Heart left ventricle (tissue), 16 donors: ENCODE measurements at regions not wholly inside any gene's neighbourhood (a gene's known extent, or its start where the extent isn't known, plus 50 kb on each side); places are given as distances from the start of the nearest gene placed in this dataset.

Experiments used
- ATAC-seq, 4 donors: fragments of 200-7000 bp; cut with Tn5 transposase; one replicate each; pipeline ENCODE4 v1.9.1; 2020 to 2022; ENCODE audit warnings: moderate library complexity in 4 of 4, mild to moderate bottlenecking in 3 of 4, moderate number of reproducible peaks in 1 of 4
- DNase-seq, 5 donors: peaks; one replicate each; pipeline ENCODE4 v3.0.0-alpha.2; 2020
- H3K27ac ChIP-seq, 12 donors: fragments of 200-600 bp; sonication (generic) in 4 of 12; one replicate each; pipeline versions ENCODE4 v1.5.0 to v1.8.0; 2016 to 2022; ENCODE audit warnings: mild to moderate bottlenecking in 2 of 12
- H3K27me3 ChIP-seq, 9 donors: fragments of 200-600 bp; sonication (generic) in 2 of 9; one replicate each; pipeline versions ENCODE4 v1.5.1 to v1.8.0; 2016 to 2022; ENCODE audit warnings: mild to moderate bottlenecking in 3 of 9
- H3K36me3 ChIP-seq, 9 donors: fragments of 200-600 bp; sonication (generic) in 2 of 9; one replicate each; pipeline versions ENCODE4 v1.5.0 to v1.8.0; 2018 to 2022; ENCODE audit warnings: mild to moderate bottlenecking in 2 of 9
- H3K4me1 ChIP-seq, 12 donors: fragments of 200-600 bp; sonication (generic) in 4 of 12; one replicate each; pipeline versions ENCODE4 v1.5.0 to v1.8.0; 2016 to 2022; ENCODE audit warnings: mild to moderate bottlenecking in 3 of 12
- H3K4me3 ChIP-seq, 12 donors: fragments of 200-600 bp; sonication (generic) in 4 of 12; one replicate each; pipeline versions ENCODE4 v1.5.0 to v1.8.0; 2017 to 2022; ENCODE audit warnings: mild to moderate bottlenecking in 9 of 12, moderate library complexity in 4 of 12
- H3K9me3 ChIP-seq, 12 donors: fragments of 200-600 bp; sonication (generic) in 4 of 12; one replicate each; pipeline versions ENCODE4 v1.5.0 to v1.8.0; 2016 to 2022; ENCODE audit warnings: mild to moderate bottlenecking in 1 of 12
- POLR2A ChIP-seq, 2 donors: fragments of 450-650 bp; IDR thresholded peaks; one replicate each; pipeline ENCODE4 v1.6.1; 2017; ENCODE audit warnings: antibody characterized with exemption in 2 of 2, mild to moderate bottlenecking in 2 of 2, moderate library complexity in 2 of 2
- WGBS, 4 donors: extraction: QIAGEN DNeasy Blood & Tissue Kit in 2 of 4; methylation state at CpG; one replicate each; pipeline versions ENCODE4 v1.1.5 to v1.1.7; 2013 to 2018; 5-methylcytosine and 5-hydroxymethylcytosine counted together
- intact Hi-C, 10 donors: fragments of 100-400 bp; cut with DNase I; formaldehyde crosslinking; loops; one replicate each; pipeline versions ENCODE4 v1.11.1 to v1.14.2; 2022
- TF ChIP-seq, protein P1 (sequence below), 12 donors: fragments of 200-600 bp; sonication (generic) in 4 of 12; IDR thresholded peaks; one replicate each; pipeline versions ENCODE4 v1.5.0 to v1.8.0; 2018 to 2022; ENCODE audit warnings: antibody characterized with exemption in 12 of 12, mild to moderate bottlenecking in 5 of 12
- donor health status: ischemic (EF 13 %, LVEDD 7.1; RV severe dilation, severe dysfunction).
- donor health status: healthy with polysubstance abuse.
- donor health status: DM: no; HTN: yes; CAD: no.
- donor health status: DM: no; HTN: no; CAD: no.
- donor health status: ischemic (EF 25% LVEDD 6.9; RV normal size, moderate dysfunction).
- donor health status: ischemic (EF 25% LVEDD 5.7; RV mildly dilated, moderate dysfunction).
- donor health status: healthy.
- donor health status: DM: yes; HTN: yes; CAD: no.
- donor health status: ischemic (EF 35%, LVEDD 5.7; RV mildly dilated, moderate dysfunction).
- donor health status: nonischemic (EF 11% LVEDD 7.7; RV severe dilation, severe dysfunction).
- donor health status: DM: yes; HTN: yes; CAD: no.
- donor health status: PGD.
- donor health status: ischemic (EF 29% LVEDD 5.4; RV normal size, mild dysfunction).
- donor health status: nonischemic (EF 23%, LVEDD 6.1; RV moderate dilation, normal function).

DNA sequence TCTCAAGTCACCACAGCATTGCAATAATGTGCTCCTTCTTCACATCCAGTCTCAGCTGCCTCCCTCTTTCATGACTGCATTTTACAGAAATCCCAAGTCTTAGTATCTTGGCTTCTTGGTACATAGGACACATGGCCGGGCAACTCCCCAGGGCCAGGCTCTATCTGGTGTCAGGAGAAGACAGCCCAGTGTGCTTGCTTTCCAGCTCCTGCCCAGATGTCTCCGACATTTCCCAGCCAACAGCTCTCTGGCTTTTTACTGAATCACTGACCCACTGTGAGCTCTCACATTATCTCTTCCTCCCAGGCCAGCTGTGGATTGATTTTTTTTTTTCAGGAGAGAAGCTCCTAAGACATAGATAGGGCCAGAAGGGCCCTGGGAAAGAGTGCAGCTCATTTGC, 346.0 kb upstream of the C11orf87 start:
- peak in 2 of 5 donors; percentile 12 to 74 for DNase-seq
- Histone ChIP-seq H3K36me3 (no peaks in the 10 kb centered on the region), H3K4me1 (peaks cover 0 to 30% (median 11%) of the 10 kb centered on the region in 12 donors), H3K4me3 (no peak overlapping the region), H3K9me3 (no peaks in the 10 kb centered on the region), H3K27me3 (no peaks in the 10 kb centered on the region), H3K27ac (peak overlapping the region in 1 of 12 donors; percentile 17)
- intact Hi-C loops, result loop anchor here in 2 of 10 donors (10.0 kb wide), 2 partner anchors 91 to 229 kb away; no protein-coding TSS in a partner anchor
- TF ChIP-seq POLR2A (IDR thresholded peaks at IDR 0.05), result no peak
- TF ChIP-seq, protein P1, sequence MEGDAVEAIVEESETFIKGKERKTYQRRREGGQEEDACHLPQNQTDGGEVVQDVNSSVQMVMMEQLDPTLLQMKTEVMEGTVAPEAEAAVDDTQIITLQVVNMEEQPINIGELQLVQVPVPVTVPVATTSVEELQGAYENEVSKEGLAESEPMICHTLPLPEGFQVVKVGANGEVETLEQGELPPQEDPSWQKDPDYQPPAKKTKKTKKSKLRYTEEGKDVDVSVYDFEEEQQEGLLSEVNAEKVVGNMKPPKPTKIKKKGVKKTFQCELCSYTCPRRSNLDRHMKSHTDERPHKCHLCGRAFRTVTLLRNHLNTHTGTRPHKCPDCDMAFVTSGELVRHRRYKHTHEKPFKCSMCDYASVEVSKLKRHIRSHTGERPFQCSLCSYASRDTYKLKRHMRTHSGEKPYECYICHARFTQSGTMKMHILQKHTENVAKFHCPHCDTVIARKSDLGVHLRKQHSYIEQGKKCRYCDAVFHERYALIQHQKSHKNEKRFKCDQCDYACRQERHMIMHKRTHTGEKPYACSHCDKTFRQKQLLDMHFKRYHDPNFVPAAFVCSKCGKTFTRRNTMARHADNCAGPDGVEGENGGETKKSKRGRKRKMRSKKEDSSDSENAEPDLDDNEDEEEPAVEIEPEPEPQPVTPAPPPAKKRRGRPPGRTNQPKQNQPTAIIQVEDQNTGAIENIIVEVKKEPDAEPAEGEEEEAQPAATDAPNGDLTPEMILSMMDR (IDR thresholded peaks at IDR 0.05), result no peak
- ATAC-seq, result peak in 3 of 4 donors; percentile 16 to 56 (median 50)
- 24 to 44% (median 37%) methylated on average over 2 of the region's 2 CpGs for WGBS, 4 donors

DNA sequence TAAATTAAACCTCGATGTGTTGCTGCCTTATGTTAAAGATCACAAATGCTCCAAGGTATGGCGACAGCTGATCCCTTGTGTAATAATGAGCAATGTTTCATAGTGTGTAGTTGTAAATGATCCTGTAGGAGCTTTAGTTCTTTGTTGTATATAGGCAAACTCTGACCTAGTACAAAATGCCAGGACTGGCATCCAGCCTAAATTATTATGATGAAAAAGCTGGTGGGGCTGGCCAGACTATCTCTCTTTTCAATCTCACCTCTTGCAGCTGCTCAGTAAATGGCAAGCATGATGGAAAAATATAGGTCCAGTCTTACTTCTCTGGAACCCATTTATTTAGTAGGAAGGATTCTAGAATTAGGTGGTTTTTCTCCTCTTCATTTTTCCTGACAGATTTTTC, 345.1 kb upstream of the C11orf87 start:
- 53 to 68% (median 63%) methylated on average over 2 of the region's 2 CpGs for WGBS, 4 donors
- Histone ChIP-seq H3K9me3 (no peaks in the 10 kb centered on the region), H3K27ac (no peak overlapping the region), H3K4me3 (no peak overlapping the region), H3K36me3 (no peaks in the 10 kb centered on the region), H3K4me1 (peaks cover 0 to 21% (median 6%) of the 10 kb centered on the region in 12 donors), H3K27me3 (no peaks in the 10 kb centered on the region)
- DNase-seq (no peak), ATAC-seq (no peak)
- intact Hi-C loops, result loop anchor here in 2 of 10 donors (10.0 kb wide), 2 partner anchors 92 to 228 kb away; no protein-coding TSS in a partner anchor
- no peak for TF ChIP-seq POLR2A (IDR thresholded peaks at IDR 0.05)
- TF ChIP-seq, protein P1 (IDR thresholded peaks at IDR 0.05), result no peak

DNA sequence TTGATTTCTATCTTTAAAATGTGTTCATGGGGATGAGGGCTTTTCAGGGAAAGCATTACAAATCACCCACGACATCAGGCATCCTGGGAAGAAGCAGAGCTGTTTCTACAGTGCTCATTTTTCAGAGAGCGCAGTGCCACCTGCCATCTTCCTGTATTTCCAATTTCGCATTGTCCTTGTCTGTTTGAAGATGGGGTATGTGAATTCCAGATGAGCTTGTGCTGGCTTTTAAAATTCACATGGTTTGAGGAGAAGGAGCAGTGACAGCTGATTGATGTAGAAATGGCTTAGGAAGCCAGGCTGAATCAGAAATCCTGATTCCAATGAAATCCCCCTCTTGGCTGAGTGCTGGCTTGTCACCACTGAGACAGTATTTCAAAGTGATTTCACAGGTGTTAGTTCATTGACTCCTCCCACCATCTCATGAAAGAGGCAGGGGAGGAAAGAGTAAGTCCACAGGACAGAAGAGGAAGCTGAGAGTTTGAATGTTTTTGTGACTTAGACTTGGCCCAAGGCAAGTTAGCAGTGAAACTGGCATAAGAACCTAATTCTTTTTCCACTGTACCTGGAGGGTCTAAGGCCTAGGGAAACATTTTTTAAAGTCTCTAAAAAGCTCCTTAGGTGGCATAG, 344.6 kb upstream of the C11orf87 start:
- Histone ChIP-seq H3K27ac (no peak overlapping the region), H3K4me1 (peaks cover 0 to 16% (median 2%) of the 10 kb centered on the region in 12 donors), H3K36me3 (no peaks in the 10 kb centered on the region), H3K4me3 (no peak overlapping the region), H3K9me3 (no peaks in the 10 kb centered on the region), H3K27me3 (no peaks in the 10 kb centered on the region)
- DNase-seq (no peak), ATAC-seq (no peak)
- no peak for TF ChIP-seq POLR2A (IDR thresholded peaks at IDR 0.05)
- TF ChIP-seq, protein P1 (IDR thresholded peaks at IDR 0.05), result no peak
- WGBS, 4 donors, result 85 to 89% (median 87%) methylated on average over 3 of the region's 3 CpGs
- intact Hi-C loops, result loop anchor here in 2 of 10 donors (10.0 kb wide), 2 partner anchors 93 to 227 kb away; no protein-coding TSS in a partner anchor

DNA sequence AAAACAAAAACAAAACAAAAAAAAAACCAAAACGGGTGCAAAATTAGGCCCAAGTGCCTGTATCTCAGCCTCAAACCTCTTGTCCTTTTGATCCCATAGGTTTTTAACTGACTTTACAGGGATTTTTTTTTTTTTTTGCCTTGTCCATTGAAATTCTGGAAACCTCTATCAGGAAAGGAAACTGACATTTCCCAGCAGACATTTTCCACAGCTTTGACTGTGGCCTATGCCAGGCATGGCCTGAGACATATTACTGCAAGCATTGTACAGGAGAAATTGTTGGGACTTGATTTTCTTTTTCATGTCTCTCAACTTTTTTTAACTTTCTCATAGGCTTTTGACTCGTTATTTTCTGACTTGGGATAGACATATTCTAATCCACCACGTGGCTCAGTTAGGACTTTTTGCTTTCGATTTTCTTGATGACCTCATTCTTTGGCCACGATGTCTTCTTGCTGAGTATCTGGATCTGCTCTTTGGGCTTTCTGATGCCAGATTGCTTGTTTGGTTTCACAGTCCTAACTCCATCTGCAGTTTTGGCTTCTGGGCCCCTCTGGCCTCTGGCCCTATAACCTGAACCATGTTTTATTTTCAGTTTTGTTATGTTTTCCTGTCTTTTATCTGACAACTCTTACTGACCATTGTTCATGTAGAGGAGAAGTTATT, 336.1 kb upstream of the C11orf87 start:
- DNase-seq, result peak in 2 of 5 donors; percentile 24 to 54
- Histone ChIP-seq H3K4me3 (peak overlapping the region in 1 of 12 donors; percentile 14), H3K4me1 (no peaks in the 10 kb centered on the region), H3K9me3 (peaks cover 0 to 13% (median 2%) of the 10 kb centered on the region in 12 donors), H3K36me3 (no peaks in the 10 kb centered on the region), H3K27me3 (no peaks in the 10 kb centered on the region), H3K27ac (peak overlapping the region in 4 of 12 donors; percentile 4 to 25 (median 16))
- TF ChIP-seq, protein P1 (IDR thresholded peaks at IDR 0.05), result no peak
- TF ChIP-seq POLR2A (IDR thresholded peaks at IDR 0.05), result no peak
- 59 to 69% (median 62%) methylated on average over 5 of the region's 5 CpGs for WGBS, 4 donors
- ATAC-seq, result peak; percentile 37 to 79 (median 69)
- intact Hi-C loops, result no loop called here
